Mammary epithelial cell (primary cell): ENCODE measurements at regions not wholly inside any gene's neighbourhood (a gene's known extent, or its start where the extent isn't known, plus 50 kb on each side); places are given as distances from the start of the nearest gene placed in this dataset.

ENCODE experiments used
- CTCF ChIP-seq, 2 donors: IDR thresholded peaks in 1 of 2; conservative IDR thresholded peaks in 1 of 2; 2 replicates each; pipeline ENCODE4 v1.5.1; 2011 to 2012; ENCODE audit warnings: inconsistent platforms in 2 of 2, low read length in 2 of 2, mild to moderate bottlenecking in 2 of 2, control low read depth in 1 of 2, low read depth in 1 of 2; ENCODE audit not compliant: insufficient read depth in 1 of 2; ENCODE audit errors: extremely low read depth in 1 of 2
- EZH2 ChIP-seq: IDR thresholded peaks from 2 replicates; pipeline ENCODE4 v1.6.1; 2012; ENCODE audit warnings: low read length, inconsistent platforms, borderline replicate concordance

DNA sequence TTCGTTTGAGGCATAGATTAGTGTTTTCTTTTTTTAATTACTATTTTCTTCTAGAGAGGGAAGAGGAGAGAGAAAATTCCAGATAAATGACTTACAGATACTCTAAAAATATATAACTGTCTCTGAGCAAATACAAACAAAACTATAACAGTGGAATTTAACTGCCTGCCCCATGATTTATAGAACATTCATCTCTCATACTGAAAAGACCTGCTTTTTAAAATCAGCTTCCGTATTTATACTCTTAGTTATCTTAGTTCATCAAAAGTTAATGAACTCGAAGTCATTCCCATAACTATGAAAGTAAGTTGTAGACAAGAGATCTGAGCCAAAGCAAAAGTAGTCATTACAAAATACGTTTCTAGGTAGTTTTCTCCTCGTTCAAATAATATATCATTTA lies 123.8 kb upstream of the DMRT1 start:
- TF ChIP-seq CTCF (conservative IDR thresholded peaks at IDR 0.05 in 1 of 2, IDR thresholded peaks at IDR 0.05 in 1 of 2; ENCODE audit: extremely low read depth in 1 of 2, insufficient read depth in 1 of 2, low read depth in 1 of 2, low read length in 2 of 2) (no peak), EZH2 (no peak)
